Calu3 (cell line): ENCODE measurements at regions not wholly inside any gene's neighbourhood (a gene's known extent, or its start where the extent isn't known, plus 50 kb on each side); places are given as distances from the start of the nearest gene placed in this dataset.
"Not testable (repeated sequence)": the region's sequence is repeated elsewhere in the genome, so short reads cannot be mapped to it uniquely, and the experiment has no call there.

Source experiments
- BruUV-seq: library from RNA; stranded (reverse); fragments of 400-500 nt; replicated peaks from 2 replicates; lab custom pipeline; 2021; lab: Mats Ljungman, UMichigan
- CTCF ChIA-PET: fragments of 300-600 bp; sonication (Branson Sonifier 250); formaldehyde crosslinking; loops from one replicate; lab custom pipeline; 2022; ENCODE audit warnings: antibody characterized with exemption; lab: Charles Lee
- DNase-seq: peaks from one replicate; pipeline ENCODE4 v3.0.0; 2022
- H3K27ac Mint-ChIP-seq: one replicate; pipeline ENCODE4 v1.8.0; 2022; ENCODE audit warnings: mixed read lengths; ENCODE audit not compliant: unreplicated experiment
- H3K27me3 Mint-ChIP-seq: one replicate; pipeline ENCODE4 v1.8.0; 2022; ENCODE audit warnings: mixed read lengths; ENCODE audit not compliant: unreplicated experiment
- H3K36me3 Mint-ChIP-seq: one replicate; pipeline ENCODE4 v1.8.0; 2022; ENCODE audit warnings: mild to moderate bottlenecking, moderate library complexity, mixed read lengths; ENCODE audit not compliant: insufficient read depth, unreplicated experiment
- H3K4me1 Mint-ChIP-seq: one replicate; pipeline ENCODE4 v1.8.0; 2022; ENCODE audit warnings: mild to moderate bottlenecking, low read depth, mixed read lengths; ENCODE audit not compliant: unreplicated experiment
- H3K4me3 Mint-ChIP-seq: one replicate; pipeline ENCODE4 v1.8.0; 2022; ENCODE audit warnings: mild to moderate bottlenecking, low read depth, moderate library complexity, mixed read lengths; ENCODE audit not compliant: unreplicated experiment
- H3K9me3 Mint-ChIP-seq: one replicate; pipeline ENCODE4 v1.8.0; 2022; ENCODE audit warnings: low read depth, mixed read lengths; ENCODE audit not compliant: unreplicated experiment
- CTCF ChIP-seq: fragments of 200-600 bp; IDR thresholded peaks from one replicate; pipeline ENCODE4 v1.8.0; 2022; ENCODE audit warnings: antibody characterized with exemption; ENCODE audit not compliant: unreplicated experiment
- intact Hi-C: fragments of 100-400 bp; cut with micrococcal nuclease; formaldehyde crosslinking; loops from one replicate; pipeline ENCODE4 v1.10.0; 2022; ENCODE audit not compliant: unreplicated experiment

GRCh38 chr10:28769091-28769604 is 91.8 kb downstream of the BAMBI start:
- peaks cover 14% of the 10 kb centered on the region for H3K4me1 Mint-ChIP-seq
- intact Hi-C loops = no loop called here
- no peak overlapping the region for H3K27ac Mint-ChIP-seq
- TF ChIP-seq CTCF = no peak
- H3K27me3 Mint-ChIP-seq = no peaks in the 10 kb centered on the region
- H3K36me3 Mint-ChIP-seq = no peaks in the 10 kb centered on the region
- CTCF ChIA-PET = interaction anchor here (1.0 kb wide), 1 partner anchor 13 kb away, joined by 3 read pairs; no protein-coding TSS in a partner anchor
- no peaks in the 10 kb centered on the region for H3K9me3 Mint-ChIP-seq
- no TSS peak for BruUV-seq
- DNase-seq = no peak
- H3K4me3 Mint-ChIP-seq = no peak overlapping the region

GRCh38 chr10:28771580-28772090 is 94.3 kb downstream of the BAMBI start:
- H3K4me1 Mint-ChIP-seq = peaks cover 17% of the 10 kb centered on the region
- CTCF ChIA-PET, H3K27ac Mint-ChIP-seq, DNase-seq, H3K9me3 Mint-ChIP-seq, H3K27me3 Mint-ChIP-seq, intact Hi-C loops, H3K4me3 Mint-ChIP-seq, H3K36me3 Mint-ChIP-seq, BruUV-seq: not testable (repeated sequence)

- H3K27ac Mint-ChIP-seq = no peak overlapping the region
- TF ChIP-seq CTCF = no peak
- no peaks in the 10 kb centered on the region for H3K36me3 Mint-ChIP-seq
- H3K4me1 Mint-ChIP-seq = peaks cover 10% of the 10 kb centered on the region
- CTCF ChIA-PET = no interaction called here
- no peaks in the 10 kb centered on the region for H3K27me3 Mint-ChIP-seq
- no peaks in the 10 kb centered on the region for H3K9me3 Mint-ChIP-seq
- H3K4me3 Mint-ChIP-seq = no peak overlapping the region
- no peak for DNase-seq
- intact Hi-C loops = no loop called here
- no TSS peak for BruUV-seq
Observed at GRCh38 chr10:28774051-28774995, 97.0 kb downstream of the BAMBI start.

- Mint-ChIP-seq H3K4me1 (peaks cover 8% of the 10 kb centered on the region), H3K9me3 (no peaks in the 10 kb centered on the region), H3K36me3 (no peaks in the 10 kb centered on the region), H3K27ac (no peak overlapping the region), H3K4me3 (no peak overlapping the region), H3K27me3 (no peaks in the 10 kb centered on the region)
- no peak for TF ChIP-seq CTCF
- intact Hi-C loops = no loop called here
- CTCF ChIA-PET = no interaction called here
- no TSS peak for BruUV-seq
- no peak for DNase-seq
Observed at GRCh38 chr10:28775773-28776172, 98.5 kb downstream of the BAMBI start.
